ENCODE measurements at regions not wholly inside any gene's neighbourhood (a gene's known extent, or its start where the extent isn't known, plus 50 kb on each side); places are given as distances from the start of the nearest gene placed in this dataset.

- 71% methylated on average over 1 of the region's 1 CpG; no CpG with 5 or more reads in 1 of the 2 experiments for WGBS, 2 experiments (ENCODE audit: insufficient coverage in 2 of 2)
- H3K27ac ChIP-seq (ENCODE audit: low read depth, low read length, severe bottlenecking), result no peak overlapping the region
- no peaks in the 10 kb centered on the region for H3K9me3 ChIP-seq (ENCODE audit: control insufficient read depth, low read length)
- no peak overlapping the region for H3K4me3 ChIP-seq (ENCODE audit: extremely low read depth, insufficient read depth, low read length, poor library complexity, severe bottlenecking)
- H3K36me3 ChIP-seq (ENCODE audit: control insufficient read depth, insufficient read depth, low read length), result no peaks in the 10 kb centered on the region
- no peaks in the 10 kb centered on the region for H3K4me1 ChIP-seq (ENCODE audit: control insufficient read depth, insufficient read depth, low read length, poor library complexity, severe bottlenecking)
Observed at GRCh38 chr11:37572491-37573171, 974.6 kb upstream of the RAG2 start.

GRCh38 chr11:37571246-37571645, 973.2 kb upstream of the RAG2 start:
- Histone ChIP-seq H3K27ac (ENCODE audit: low read depth, low read length, severe bottlenecking) (no peak overlapping the region), H3K9me3 (ENCODE audit: control insufficient read depth, low read length) (no peaks in the 10 kb centered on the region), H3K4me1 (ENCODE audit: control insufficient read depth, insufficient read depth, low read length, poor library complexity, severe bottlenecking) (no peaks in the 10 kb centered on the region), H3K36me3 (ENCODE audit: control insufficient read depth, insufficient read depth, low read length) (no peaks in the 10 kb centered on the region), H3K4me3 (ENCODE audit: extremely low read depth, insufficient read depth, low read length, poor library complexity, severe bottlenecking) (no peak overlapping the region)
- 100% methylated on average over 1 to 2 of the region's 2 CpGs for WGBS, 2 experiments (ENCODE audit: insufficient coverage in 2 of 2)

GRCh38 chr11:37560991-37561390, 963.0 kb upstream of the RAG2 start:
- WGBS, 2 experiments (ENCODE audit: insufficient coverage in 2 of 2), result 80 to 84% methylated on average over 1 to 2 of the region's 2 CpGs
- H3K4me3 ChIP-seq (ENCODE audit: extremely low read depth, insufficient read depth, low read length, poor library complexity, severe bottlenecking), result no peak overlapping the region
- H3K27ac ChIP-seq (ENCODE audit: low read depth, low read length, severe bottlenecking), result no peak overlapping the region
- no peaks in the 10 kb centered on the region for H3K36me3 ChIP-seq (ENCODE audit: control insufficient read depth, insufficient read depth, low read length)
- H3K4me1 ChIP-seq (ENCODE audit: control insufficient read depth, insufficient read depth, low read length, poor library complexity, severe bottlenecking), result peaks cover 5% of the 10 kb centered on the region
- no peaks in the 10 kb centered on the region for H3K9me3 ChIP-seq (ENCODE audit: control insufficient read depth, low read length)

- 81 to 83% methylated on average over 4 of the region's 4 CpGs for WGBS, 2 experiments (ENCODE audit: insufficient coverage in 2 of 2)
Observed at GRCh38 chr11:37560346-37560745, 962.3 kb upstream of the RAG2 start.

GRCh38 chr11:37558619-37559210, 960.7 kb upstream of the RAG2 start:
- WGBS, 2 experiments (ENCODE audit: insufficient coverage in 2 of 2), result no CpG with 5 or more reads among the region's 1 CpG
- Histone ChIP-seq H3K4me1 (ENCODE audit: control insufficient read depth, insufficient read depth, low read length, poor library complexity, severe bottlenecking) (peaks cover 5% of the 10 kb centered on the region), H3K27ac (ENCODE audit: low read depth, low read length, severe bottlenecking) (peak overlapping the region; percentile 68), H3K9me3 (ENCODE audit: control insufficient read depth, low read length) (no peaks in the 10 kb centered on the region), H3K4me3 (ENCODE audit: extremely low read depth, insufficient read depth, low read length, poor library complexity, severe bottlenecking) (no peak overlapping the region), H3K36me3 (ENCODE audit: control insufficient read depth, insufficient read depth, low read length) (no peaks in the 10 kb centered on the region)

More at GRCh38 chr11:37560346-37560745, 962.3 kb upstream of the RAG2 start:
- Histone ChIP-seq H3K9me3 (ENCODE audit: control insufficient read depth, low read length) (no peaks in the 10 kb centered on the region), H3K36me3 (ENCODE audit: control insufficient read depth, insufficient read depth, low read length) (no peaks in the 10 kb centered on the region), H3K4me3 (ENCODE audit: extremely low read depth, insufficient read depth, low read length, poor library complexity, severe bottlenecking) (no peak overlapping the region), H3K27ac (ENCODE audit: low read depth, low read length, severe bottlenecking) (no peak overlapping the region), H3K4me1 (ENCODE audit: control insufficient read depth, insufficient read depth, low read length, poor library complexity, severe bottlenecking) (peaks cover 5% of the 10 kb centered on the region)

GRCh38 chr11:37557990-37558389, 960.0 kb upstream of the RAG2 start:
- H3K9me3 ChIP-seq (ENCODE audit: control insufficient read depth, low read length), result no peaks in the 10 kb centered on the region
- H3K27ac ChIP-seq (ENCODE audit: low read depth, low read length, severe bottlenecking), result peak overlapping the region; percentile 68
- WGBS, 2 experiments (ENCODE audit: insufficient coverage in 2 of 2), result no CpG with 5 or more reads among the region's 1 CpG

GRCh38 chr11:37552284-37552683, 954.2 kb upstream of the RAG2 start:
- 67 to 100% methylated on average over 1 of the region's 3 CpGs for WGBS, 2 experiments (ENCODE audit: insufficient coverage in 2 of 2)
- H3K4me3 ChIP-seq (ENCODE audit: extremely low read depth, insufficient read depth, low read length, poor library complexity, severe bottlenecking), result no peak overlapping the region

More at GRCh38 chr11:37557990-37558389, 960.0 kb upstream of the RAG2 start:
- Histone ChIP-seq H3K4me1 (ENCODE audit: control insufficient read depth, insufficient read depth, low read length, poor library complexity, severe bottlenecking) (peaks cover 5% of the 10 kb centered on the region), H3K36me3 (ENCODE audit: control insufficient read depth, insufficient read depth, low read length) (no peaks in the 10 kb centered on the region), H3K4me3 (ENCODE audit: extremely low read depth, insufficient read depth, low read length, poor library complexity, severe bottlenecking) (no peak overlapping the region)

GRCh38 chr11:37544491-37544890, 946.5 kb upstream of the RAG2 start:
- H3K4me1 ChIP-seq (ENCODE audit: control insufficient read depth, insufficient read depth, low read length, poor library complexity, severe bottlenecking), result no peaks in the 10 kb centered on the region
- H3K36me3 ChIP-seq (ENCODE audit: control insufficient read depth, insufficient read depth, low read length), result no peaks in the 10 kb centered on the region
- H3K27ac ChIP-seq (ENCODE audit: low read depth, low read length, severe bottlenecking), result no peak overlapping the region
- H3K9me3 ChIP-seq (ENCODE audit: control insufficient read depth, low read length), result no peaks in the 10 kb centered on the region
- no peak overlapping the region for H3K4me3 ChIP-seq (ENCODE audit: extremely low read depth, insufficient read depth, low read length, poor library complexity, severe bottlenecking)

More at GRCh38 chr11:37552284-37552683, 954.2 kb upstream of the RAG2 start:
- no peaks in the 10 kb centered on the region for H3K4me1 ChIP-seq (ENCODE audit: control insufficient read depth, insufficient read depth, low read length, poor library complexity, severe bottlenecking)
- H3K9me3 ChIP-seq (ENCODE audit: control insufficient read depth, low read length), result no peaks in the 10 kb centered on the region
- no peaks in the 10 kb centered on the region for H3K36me3 ChIP-seq (ENCODE audit: control insufficient read depth, insufficient read depth, low read length)
- no peak overlapping the region for H3K27ac ChIP-seq (ENCODE audit: low read depth, low read length, severe bottlenecking)

GRCh38 chr11:37533830-37534229, 935.8 kb upstream of the RAG2 start:
- Histone ChIP-seq H3K4me1 (ENCODE audit: control insufficient read depth, insufficient read depth, low read length, poor library complexity, severe bottlenecking) (peaks cover 6% of the 10 kb centered on the region), H3K4me3 (ENCODE audit: extremely low read depth, insufficient read depth, low read length, poor library complexity, severe bottlenecking) (no peak overlapping the region), H3K27ac (ENCODE audit: low read depth, low read length, severe bottlenecking) (no peak overlapping the region), H3K9me3 (ENCODE audit: control insufficient read depth, low read length) (peaks cover 17% of the 10 kb centered on the region), H3K36me3 (ENCODE audit: control insufficient read depth, insufficient read depth, low read length) (no peaks in the 10 kb centered on the region)
- WGBS, 2 experiments (ENCODE audit: insufficient coverage in 2 of 2), result 90 to 95% methylated on average over 3 of the region's 4 CpGs

GRCh38 chr11:37533087-37533486, 935.1 kb upstream of the RAG2 start:
- Histone ChIP-seq H3K36me3 (ENCODE audit: control insufficient read depth, insufficient read depth, low read length) (no peaks in the 10 kb centered on the region), H3K4me3 (ENCODE audit: extremely low read depth, insufficient read depth, low read length, poor library complexity, severe bottlenecking) (no peak overlapping the region), H3K9me3 (ENCODE audit: control insufficient read depth, low read length) (peaks cover 24% of the 10 kb centered on the region), H3K27ac (ENCODE audit: low read depth, low read length, severe bottlenecking) (no peak overlapping the region), H3K4me1 (ENCODE audit: control insufficient read depth, insufficient read depth, low read length, poor library complexity, severe bottlenecking) (peaks cover 6% of the 10 kb centered on the region)
- 88% methylated on average over 2 of the region's 2 CpGs; no CpG with 5 or more reads in 1 of the 2 experiments for WGBS, 2 experiments (ENCODE audit: insufficient coverage in 2 of 2)

- peaks cover 6% of the 10 kb centered on the region for H3K4me1 ChIP-seq (ENCODE audit: control insufficient read depth, insufficient read depth, low read length, poor library complexity, severe bottlenecking)
- H3K9me3 ChIP-seq (ENCODE audit: control insufficient read depth, low read length), result peaks cover 25% of the 10 kb centered on the region
- WGBS, 2 experiments (ENCODE audit: insufficient coverage in 2 of 2), result 71 to 79% methylated on average over 2 of the region's 2 CpGs
- H3K36me3 ChIP-seq (ENCODE audit: control insufficient read depth, insufficient read depth, low read length), result no peaks in the 10 kb centered on the region
- no peak overlapping the region for H3K4me3 ChIP-seq (ENCODE audit: extremely low read depth, insufficient read depth, low read length, poor library complexity, severe bottlenecking)
- H3K27ac ChIP-seq (ENCODE audit: low read depth, low read length, severe bottlenecking), result no peak overlapping the region
Observed at GRCh38 chr11:37532271-37532670, 934.2 kb upstream of the RAG2 start.
